DMS153 (cell line): ENCODE measurements at regions not wholly inside any gene's neighbourhood (a gene's known extent, or its start where the extent isn't known, plus 50 kb on each side); places are given as distances from the start of the nearest gene placed in this dataset.
A peak's percentile ranks its signal among the peaks of the same experiment; 100 is the strongest.
"Not testable (repeated sequence)": the region's sequence is repeated elsewhere in the genome, so short reads cannot be mapped to it uniquely, and the experiment has no call there.

Experiments used
- DNase-seq: peaks from one replicate; lab custom pipeline; 2025; lab: John Stamatoyannopoulos, UW

DNA sequence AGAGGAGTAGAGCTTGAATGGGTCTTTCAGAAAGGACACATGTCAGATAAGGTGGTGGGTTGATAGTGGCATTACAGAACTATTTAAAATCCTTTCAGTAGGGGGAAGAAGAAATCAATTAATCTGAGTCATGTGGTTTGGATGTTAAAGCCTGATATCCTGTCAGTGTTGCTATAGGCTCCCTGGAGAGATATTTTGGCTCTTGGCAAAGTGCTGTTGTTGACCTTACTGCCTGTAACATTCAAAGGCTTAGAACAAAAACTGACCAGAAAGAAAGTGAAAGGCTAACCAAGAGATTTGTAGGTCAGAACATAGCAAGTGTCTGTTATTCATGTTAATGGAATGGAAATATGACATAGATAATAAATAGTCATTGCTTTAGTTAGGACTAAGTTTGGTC, 552.9 kb downstream of the DIPK2A start:
- no peak for DNase-seq

DNA sequence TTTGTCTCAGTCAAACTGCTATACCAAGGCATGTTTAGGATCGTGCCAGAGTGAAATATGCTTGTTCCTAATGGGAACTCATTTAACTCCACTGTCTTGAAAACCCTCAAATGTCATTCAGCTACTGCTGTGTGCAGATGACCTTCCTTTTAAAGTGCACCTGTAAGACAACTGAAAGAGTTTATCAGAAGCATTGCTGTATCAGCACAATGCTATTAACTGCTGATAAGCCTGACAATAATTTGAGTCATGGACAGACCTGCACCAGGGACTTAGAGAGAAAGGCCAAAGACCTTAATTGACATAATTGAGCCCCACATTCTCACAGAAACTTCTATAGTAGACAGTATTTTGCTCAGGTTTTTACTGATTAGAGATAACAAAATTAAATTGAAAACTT, 557.9 kb downstream of the DIPK2A start:
- DNase-seq, result no peak

DNA sequence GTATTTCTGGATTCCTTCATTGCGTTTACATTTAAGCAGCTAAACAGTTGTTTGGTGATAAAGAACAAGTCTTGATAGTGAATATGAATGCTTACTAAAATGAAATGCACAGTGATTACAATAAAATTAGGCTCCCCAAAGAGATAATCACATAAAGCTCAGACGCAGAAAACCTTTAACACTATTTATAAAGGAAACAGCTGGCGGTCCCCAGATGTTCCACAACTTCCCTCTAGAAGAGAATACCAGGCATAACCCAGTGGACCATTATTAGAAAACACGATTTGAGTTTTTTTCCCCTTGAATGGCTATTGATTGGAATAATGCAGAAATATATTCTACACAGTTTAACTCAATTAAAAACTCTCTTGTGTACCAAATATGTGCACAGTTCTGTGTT, 573.2 kb downstream of the DIPK2A start:
- DNase-seq, result no peak

DNA sequence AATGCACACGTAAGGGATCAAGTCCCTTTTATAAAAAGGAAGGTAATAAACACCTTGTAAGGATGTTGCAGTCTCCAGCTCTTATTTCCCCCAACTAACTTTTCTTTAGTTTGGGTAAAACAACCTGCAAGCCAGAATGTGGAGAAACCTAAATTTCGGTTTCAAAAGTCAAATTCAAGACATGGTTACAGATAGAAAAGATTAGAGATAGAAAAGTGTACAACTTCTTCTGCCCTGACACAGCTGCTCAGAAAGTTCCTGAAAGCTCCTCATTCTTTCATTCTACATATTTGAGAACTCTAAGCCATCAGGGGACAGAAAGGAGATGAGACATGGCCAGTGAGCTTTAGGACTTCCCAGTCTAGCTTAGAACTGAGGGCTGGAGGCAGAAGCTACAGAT, 574.9 kb downstream of the DIPK2A start:
- DNase-seq, result no peak

DNA sequence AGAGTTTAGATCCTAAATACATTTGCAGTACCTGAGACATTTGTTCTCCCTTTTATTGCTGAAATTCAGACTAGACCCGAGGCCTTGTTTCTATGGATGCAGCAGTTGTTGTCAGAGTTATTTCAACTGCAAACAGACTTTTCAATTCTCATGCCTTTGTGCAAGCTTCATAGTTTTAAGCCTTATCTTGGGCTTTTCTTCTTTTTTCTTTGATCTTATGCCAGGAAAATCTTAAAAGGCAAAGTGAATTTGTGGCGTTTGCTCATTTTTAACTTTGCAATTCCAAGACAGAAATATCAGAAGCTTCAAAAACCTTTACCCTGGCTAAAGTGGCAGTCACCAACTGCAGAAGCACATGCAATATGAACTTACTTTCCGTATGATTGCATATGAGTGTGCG, 576.7 kb downstream of the DIPK2A start:
- no peak for DNase-seq

DNA sequence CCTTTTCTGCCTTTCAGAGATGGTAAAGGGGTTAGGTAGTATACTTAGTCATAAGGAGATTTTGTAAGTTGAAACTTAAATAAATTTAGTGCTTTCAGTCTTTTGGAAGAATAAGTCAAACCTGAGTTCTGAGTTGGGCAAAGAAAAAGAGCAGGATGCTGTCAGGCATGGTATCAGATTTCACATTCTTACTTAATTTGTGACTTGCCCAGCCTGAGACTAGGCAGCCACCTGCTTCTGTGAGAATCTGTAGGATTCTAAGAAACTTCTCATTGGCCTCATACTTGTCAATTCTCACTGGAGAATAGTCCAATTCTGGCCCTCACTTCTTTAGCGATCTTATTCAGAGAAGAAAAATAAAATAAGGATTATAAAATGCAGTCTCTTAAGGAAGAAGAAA, 577.5 kb downstream of the DIPK2A start:
- DNase-seq, result no peak

DNA sequence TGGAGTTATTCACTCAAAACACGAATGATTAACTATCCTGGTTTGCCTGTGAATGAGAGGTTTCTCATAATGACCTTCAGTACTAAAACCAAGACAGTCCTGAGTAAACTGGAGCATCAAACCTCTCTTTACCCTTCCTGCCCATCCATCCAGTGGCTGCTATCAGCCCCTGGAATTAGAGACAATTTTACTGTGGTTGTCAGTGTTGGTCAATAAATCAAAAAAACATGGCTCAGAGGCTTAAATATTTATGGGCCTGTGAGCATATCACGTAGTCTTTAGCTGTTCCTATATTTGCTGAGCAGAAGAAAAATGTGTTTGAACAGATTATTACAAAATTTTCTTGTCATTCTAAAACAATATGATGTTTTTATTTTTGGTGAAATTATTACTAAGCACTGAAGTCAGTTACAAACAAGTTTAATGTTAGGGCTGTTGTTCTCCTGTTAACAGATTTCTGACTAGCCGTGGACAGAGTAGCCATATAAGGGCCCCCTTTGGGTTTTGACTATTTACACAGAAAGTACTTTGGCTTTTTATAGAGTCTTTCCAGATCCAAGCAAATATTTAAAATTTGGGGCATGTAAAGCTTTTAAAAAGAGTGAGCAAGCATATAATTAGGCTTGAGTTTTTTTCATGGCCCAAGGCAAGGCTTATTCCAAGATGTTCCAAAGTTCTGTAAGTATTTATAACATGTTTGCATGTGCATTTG, 580.9 kb downstream of the DIPK2A start:
- peak; percentile 0 for DNase-seq

DNA sequence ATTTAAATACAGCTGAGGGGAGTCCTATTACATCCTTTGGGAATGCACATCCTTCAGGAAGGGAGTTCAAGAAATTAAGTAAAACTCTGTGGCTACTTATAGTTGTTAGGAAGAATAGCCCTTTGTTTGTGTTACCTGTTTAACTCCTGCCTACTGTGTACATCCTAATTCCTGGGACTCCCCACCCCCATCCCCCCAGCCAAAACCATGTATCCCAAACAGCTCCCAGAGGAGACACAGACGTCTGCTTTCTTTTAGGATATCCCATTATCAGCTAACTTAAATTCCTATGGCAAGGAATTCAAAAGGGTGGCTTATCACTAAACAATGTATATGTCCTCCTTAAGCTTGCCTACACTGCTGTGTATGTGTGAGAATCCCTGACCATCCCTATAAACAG, 581.7 kb downstream of the DIPK2A start:
- no peak for DNase-seq

DNA sequence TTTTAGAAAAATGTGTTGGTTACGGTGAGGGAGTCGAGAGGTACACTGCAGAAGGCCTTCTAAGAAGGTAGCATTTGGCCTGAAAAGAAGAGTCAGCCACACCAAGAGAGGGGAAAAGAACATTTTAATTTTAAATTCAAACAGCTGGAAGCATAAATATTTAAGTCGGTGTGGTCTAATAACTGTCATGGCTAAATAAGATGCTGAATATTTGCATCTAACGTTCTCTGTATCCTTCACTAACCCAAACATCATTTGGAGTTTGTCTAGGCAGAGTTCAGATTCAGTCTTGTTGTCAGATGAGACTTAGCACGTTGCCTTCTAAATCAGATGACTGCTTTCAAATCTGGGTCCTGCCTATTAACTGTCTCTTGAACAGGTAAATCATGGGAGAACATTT, 583.3 kb downstream of the DIPK2A start:
- DNase-seq, result no peak

DNA sequence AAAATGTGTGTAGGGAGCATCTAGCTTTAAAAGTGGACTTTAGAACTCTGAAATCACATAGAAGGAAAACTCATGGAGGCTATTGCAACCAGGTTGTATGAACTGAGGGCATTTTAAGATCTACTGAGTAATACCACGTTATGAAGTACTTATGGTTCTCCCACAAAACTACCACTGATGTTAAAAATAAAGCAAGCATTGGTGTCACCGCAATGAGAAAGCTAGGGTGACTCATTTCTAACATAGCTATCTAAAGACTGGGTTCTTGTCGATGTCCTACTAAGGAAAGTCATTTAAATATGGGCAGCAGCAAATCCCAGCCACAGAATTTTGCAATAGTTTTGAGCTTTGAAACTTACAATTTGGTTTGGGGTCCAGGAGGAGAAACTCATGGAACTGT, 584.8 kb downstream of the DIPK2A start:
- no peak for DNase-seq

DNA sequence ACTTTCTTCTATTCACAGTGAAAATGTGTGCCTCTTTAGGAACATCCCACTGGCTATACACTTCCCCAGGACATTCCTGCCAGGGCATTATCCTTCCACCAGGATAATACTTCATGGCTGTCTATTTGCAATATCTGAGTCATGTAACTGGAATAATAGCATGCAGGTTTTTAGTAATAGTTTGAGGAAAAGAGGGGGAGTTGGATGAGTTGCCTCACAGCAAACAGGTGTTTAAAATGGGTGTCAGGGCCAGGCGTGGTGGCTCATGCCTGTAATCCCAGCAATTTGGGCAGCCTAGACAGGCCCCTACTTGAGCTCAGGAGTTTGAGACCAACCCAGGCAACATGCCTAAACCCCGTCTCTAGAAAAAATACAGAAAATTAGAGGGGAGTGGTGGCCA, 585.9 kb downstream of the DIPK2A start:
- DNase-seq, result no peak

DNA sequence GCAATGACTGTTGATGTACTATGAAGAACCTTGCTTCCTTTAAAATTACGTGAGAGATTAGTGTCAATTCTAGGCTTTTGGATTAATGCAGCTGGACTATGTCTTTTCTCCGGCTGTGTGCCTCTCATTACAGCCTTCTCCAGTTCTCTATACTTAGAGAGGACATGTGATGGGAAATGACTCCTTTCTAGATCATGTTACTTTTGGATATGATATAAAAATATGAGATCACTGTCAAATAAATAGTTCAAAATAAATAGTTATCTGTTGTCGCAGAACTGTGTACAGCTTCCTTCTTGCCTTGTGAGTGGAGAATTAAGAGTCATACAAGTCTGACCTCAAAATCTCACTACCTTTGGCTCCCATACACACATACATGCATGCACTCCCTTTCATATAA, 592.4 kb downstream of the DIPK2A start:
- DNase-seq, result no peak

DNA sequence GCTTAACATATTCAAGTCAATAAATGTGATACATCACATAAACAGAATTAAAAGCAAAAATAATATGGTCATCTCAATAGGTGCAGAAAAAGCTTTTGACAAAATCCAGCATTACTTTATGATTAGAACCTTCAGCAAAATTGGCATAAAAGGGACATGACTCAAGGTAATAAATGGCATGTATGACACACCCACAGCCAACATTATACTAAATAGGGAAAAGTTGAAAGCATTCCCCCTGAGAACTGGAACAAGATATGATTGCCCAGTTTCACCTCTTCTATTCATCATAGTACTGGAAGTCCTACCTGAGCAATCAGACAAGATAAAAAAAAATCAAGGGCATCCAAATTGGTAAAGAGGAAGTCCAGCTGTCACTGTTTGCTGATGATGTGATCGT, 594.7 kb downstream of the DIPK2A start:
- DNase-seq, result no peak

DNA sequence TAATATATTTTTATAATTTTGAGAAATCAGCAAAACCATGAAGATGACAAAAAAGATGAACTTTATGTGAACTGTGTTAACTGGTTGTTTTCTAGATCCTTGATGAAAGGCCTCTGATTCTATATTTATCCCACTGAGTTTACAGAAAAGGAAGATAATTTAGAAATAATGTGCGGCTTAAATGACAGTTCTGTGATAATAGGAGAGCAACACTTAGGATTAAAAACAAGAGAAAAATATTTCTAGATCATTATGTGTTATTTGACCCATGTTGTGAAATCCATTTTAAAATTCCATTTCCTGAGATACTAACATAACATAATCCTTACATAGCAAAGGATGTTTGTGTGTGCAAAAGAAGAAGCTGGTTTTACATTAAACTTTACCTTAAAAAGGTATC, 598.0 kb downstream of the DIPK2A start:
- no peak for DNase-seq

DNA sequence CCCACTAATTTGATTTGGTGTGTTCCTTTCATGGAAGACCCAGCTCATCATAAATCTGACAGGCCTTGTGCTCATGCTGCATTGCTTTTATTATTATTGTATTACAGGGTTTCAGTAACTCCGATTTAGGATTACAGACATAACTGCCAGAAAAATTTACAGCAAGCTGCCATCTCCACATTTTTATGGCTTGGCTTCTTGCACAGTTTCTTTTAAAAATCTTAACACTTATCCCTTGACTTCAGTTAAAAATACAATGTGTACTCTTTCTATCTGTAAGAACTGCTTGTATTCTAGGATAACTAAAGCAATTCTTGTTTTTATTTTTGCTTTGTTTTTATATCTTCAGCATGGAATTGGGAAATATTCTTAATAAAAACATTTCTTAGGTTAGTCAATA, 612.2 kb downstream of the DIPK2A start:
- no peak for DNase-seq

DNA sequence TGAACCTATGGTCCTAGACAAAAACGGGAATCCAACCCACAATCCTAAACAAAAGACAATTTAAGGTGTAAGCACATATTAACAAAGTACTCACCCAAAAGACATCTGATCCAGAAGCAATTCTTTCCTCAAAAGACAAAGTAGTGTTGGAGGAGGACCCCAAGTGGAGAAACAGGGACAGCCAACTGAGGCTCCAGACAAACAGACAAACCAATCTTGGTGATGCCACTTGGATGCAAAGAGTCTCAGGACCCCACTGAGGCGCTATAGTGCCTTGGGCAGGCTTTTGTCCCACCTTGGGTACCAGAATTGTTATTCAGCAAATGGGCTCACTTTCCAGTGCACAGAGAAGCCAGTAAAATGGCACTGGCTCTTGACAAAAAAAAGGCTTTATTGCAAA, 613.8 kb downstream of the DIPK2A start:
- no peak for DNase-seq

DNA sequence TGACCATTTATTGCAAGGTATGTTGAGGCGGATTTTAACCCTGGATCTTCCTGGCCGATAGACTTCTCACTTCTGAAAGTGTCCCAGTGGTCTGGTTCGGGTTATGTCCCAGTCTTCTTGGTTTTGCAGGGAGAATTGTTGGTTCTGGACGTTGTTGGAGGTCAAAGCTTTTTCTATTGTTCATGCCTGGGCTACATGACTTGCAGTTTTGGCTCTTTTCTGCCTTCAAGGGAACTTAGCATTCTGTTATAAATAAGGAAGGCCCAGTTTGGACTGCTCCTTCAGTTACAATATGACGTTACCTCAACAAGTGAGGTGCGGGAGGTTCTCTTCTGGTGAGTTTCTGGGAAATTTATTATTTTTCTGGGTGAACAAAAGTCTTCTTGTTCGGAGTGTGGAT, 614.3 kb downstream of the DIPK2A start:
- no peak for DNase-seq

DNA sequence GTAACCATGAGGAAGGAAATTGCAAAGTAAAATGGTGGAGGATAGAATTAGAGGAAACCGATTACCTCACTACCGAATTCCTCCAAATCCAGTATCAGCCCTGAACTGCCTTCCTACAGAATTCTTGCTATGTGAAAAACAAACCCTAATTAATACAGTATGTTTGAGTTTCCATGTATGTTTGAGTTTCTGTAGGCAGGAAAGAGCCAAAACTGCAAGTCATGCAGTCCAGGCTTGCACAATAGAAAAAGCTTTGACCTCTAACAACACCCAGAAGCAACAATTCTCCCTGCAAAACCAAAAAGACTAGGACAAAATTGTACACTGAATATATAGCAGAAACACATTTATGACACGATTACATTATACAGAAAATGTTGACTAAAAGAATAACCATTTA, 614.8 kb downstream of the DIPK2A start:
- no peak for DNase-seq

DNA sequence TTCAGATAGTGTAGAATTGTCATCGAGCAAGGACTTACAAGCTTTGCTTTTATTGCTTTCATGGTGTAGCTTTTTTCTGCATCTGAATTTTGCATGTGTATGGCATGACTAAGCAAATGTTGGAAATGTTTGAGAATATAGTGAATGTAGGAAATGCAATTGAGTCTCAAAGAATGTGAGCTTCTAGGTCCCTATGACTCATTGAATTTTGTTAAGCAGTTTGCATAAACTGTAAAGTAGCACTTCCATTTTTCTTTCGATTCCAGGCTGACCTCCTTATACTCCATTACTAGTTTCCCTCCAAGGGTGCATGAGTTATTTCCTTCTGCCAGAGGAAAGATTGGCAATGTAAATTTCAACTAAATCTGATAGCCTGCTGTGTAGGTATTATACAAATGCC, 619.2 kb downstream of the DIPK2A start:
- DNase-seq, result no peak

DNA sequence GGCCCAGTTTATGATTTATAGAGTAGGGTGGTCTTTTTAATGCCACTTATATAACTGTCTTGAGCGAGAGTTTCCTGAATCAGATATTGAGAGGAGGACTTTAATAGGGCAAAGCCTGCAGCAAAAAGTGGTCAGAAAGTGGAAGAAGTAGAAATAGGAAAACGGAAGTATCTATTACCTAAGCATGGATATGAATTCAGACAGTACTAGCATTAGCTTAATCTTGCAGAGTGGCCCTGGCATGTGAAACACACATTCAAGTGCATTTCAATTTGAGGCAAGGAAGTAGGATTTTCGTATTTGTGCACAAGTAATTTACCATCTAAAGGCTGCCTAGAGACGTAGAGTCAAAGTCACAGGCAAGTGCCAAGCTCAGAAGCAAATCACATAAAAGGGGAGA, 622.3 kb downstream of the DIPK2A start:
- DNase-seq, result no peak

DNA sequence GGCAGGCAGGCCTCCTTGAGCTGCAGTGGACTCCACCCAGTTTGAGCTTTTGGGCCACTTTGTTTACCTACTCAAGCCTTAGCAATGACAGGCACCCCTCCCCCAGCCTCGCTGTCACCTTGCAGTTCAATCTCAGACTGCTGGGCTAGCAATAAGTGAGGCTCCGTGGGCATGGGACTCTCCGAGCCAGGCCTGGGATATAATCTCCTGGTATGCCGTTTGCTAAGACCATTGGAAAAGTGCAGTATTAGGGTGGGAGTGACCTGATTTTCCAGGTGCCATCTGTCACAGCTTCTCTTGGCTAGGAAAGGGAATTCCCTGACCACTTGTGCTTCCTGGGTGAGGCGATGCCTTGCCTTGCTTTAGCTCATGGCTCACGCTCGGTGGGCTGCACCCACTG, 648.6 kb downstream of the DIPK2A start:
- not testable (repeated sequence) for DNase-seq

DNA sequence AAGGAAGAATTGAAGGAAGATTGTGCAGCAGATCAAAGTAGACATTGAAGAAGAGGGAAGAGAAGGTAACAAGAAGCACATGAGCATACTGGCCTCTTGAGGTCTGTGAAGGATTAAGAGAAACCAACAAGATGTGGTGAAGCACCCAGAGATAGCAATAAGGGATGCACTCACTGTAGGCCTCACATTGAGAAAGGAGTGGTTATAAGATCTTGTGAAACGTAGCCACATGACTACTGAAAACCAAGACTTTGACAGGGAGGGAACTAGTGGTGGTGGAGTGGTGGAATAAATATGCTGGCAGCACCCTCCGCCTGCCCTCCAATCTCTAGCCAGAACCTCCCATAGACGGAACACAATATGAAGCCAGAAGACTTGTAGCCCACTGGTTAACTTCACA, 651.2 kb downstream of the DIPK2A start:
- no peak for DNase-seq

DNA sequence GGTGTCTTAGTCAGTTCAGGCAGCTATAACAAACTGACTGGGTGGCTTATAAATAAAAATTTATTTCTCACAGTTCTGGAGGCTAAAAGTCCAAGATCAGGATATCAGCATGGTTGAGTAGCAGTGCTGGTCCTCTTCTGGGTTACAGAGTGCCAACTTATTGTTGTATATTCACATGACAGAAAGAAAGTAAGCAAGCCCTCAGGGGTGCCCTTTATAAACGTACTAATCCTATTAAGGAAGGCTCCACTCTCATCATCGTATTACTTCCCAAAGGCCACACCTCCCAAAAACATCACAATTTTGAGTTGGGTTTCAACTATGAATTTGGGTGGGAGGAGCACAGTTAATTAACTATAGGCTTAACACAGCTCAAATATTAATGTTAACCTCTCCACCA, 653.0 kb downstream of the DIPK2A start:
- no peak for DNase-seq

DNA sequence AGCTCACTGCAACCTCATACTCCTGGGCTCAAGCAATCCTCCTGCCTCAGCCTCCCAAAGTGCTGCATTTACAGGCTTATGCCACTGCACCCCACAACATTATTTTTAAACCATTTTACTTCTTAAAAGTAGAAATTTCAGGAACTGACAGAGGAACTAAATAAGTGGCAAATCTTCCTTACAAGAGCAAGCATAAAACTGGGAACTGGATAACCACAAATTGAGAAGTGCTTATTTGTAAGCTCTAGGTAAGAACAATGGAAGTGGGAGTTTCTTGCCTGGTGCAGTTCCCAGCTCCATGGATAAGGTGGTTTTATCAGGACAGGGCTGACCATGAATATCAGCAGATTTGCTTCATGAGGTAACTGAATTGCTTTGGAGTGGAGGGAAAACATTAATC, 655.2 kb downstream of the DIPK2A start:
- no peak for DNase-seq

DNA sequence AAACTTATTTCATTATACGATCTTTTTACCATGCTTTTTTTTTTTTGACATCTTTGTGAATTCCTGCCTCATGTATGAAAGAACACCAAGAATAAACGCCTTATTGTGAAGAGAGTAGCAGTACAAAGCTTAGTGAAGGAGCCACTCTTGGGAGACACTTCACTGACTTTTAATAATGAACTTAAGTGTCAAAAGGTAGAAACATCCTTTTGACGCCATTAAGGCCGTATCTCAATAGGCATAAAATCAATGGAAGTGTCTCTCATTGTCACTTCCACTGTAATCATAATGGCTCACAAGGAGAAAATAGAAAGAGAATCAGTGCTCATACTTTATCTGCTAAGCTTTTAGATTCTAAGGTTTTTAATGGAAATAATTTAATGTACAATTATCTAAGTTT, 657.8 kb downstream of the DIPK2A start:
- DNase-seq, result no peak
